KMS-11 (cell line): ENCODE measurements at regions not wholly inside any gene's neighbourhood (a gene's known extent, or its start where the extent isn't known, plus 50 kb on each side); places are given as distances from the start of the nearest gene placed in this dataset.

Experiments
- H2AFZ ChIP-seq: fragments of 200-600 bp; sonication (generic); 2 replicates; pipeline ENCODE4 v1.6.1; 2016; ENCODE audit warnings: antibody characterized with exemption, mixed run types, low read depth
- H3K27ac ChIP-seq: fragments of 200-600 bp; sonication (generic); 2 replicates; pipeline ENCODE4 v1.6.1; 2016; ENCODE audit warnings: mild to moderate bottlenecking, mixed run types
- H3K27me3 ChIP-seq: fragments of 200-600 bp; sonication (generic); 2 replicates; pipeline ENCODE4 v1.6.1; 2017; ENCODE audit warnings: mild to moderate bottlenecking, low read depth, mixed run types, moderate library complexity; ENCODE audit not compliant: insufficient read depth
- H3K36me3 ChIP-seq: fragments of 200-600 bp; sonication (generic); 2 replicates; pipeline ENCODE4 v1.6.1; 2017; ENCODE audit warnings: mild to moderate bottlenecking, mixed run types; ENCODE audit not compliant: insufficient read depth
- H3K4me1 ChIP-seq: fragments of 200-600 bp; sonication (generic); 2 replicates; pipeline ENCODE4 v1.6.1; 2016; ENCODE audit warnings: mild to moderate bottlenecking, low read depth, mixed run types; ENCODE audit not compliant: poor library complexity, severe bottlenecking
- H3K4me2 ChIP-seq: fragments of 200-600 bp; sonication (generic); 2 replicates; pipeline ENCODE4 v1.7.0; 2016; ENCODE audit warnings: mild to moderate bottlenecking, mixed run types
- H3K4me3 ChIP-seq: fragments of 200-600 bp; sonication (generic); IDR thresholded peaks from 2 replicates; pipeline ENCODE4 v1.6.1; 2017; ENCODE audit warnings: low read depth, low read length, mixed read lengths; ENCODE audit not compliant: insufficient read depth
- H3K79me2 ChIP-seq: fragments of 200-600 bp; sonication (generic); 2 replicates; pipeline ENCODE4 v1.6.1; 2016; ENCODE audit warnings: low read depth, mixed run types; ENCODE audit not compliant: insufficient read depth
- H3K9ac ChIP-seq: fragments of 200-600 bp; sonication (generic); 2 replicates; pipeline ENCODE4 v1.6.1; 2016; ENCODE audit warnings: mild to moderate bottlenecking, mixed run types
- H4K20me1 ChIP-seq: fragments of 200-600 bp; sonication (generic); 2 replicates; pipeline ENCODE4 v1.6.1; 2016; ENCODE audit warnings: mild to moderate bottlenecking, mixed run types; ENCODE audit not compliant: insufficient read depth
- TF ChIP-seq, protein P1 (sequence below): fragments of 200-600 bp; sonication (generic); conservative IDR thresholded peaks from 2 replicates; pipeline ENCODE4 v1.6.1; 2017; ENCODE audit warnings: low read depth, mild to moderate bottlenecking, antibody characterized with exemption, low read length, moderate library complexity, mixed read lengths

DNA sequence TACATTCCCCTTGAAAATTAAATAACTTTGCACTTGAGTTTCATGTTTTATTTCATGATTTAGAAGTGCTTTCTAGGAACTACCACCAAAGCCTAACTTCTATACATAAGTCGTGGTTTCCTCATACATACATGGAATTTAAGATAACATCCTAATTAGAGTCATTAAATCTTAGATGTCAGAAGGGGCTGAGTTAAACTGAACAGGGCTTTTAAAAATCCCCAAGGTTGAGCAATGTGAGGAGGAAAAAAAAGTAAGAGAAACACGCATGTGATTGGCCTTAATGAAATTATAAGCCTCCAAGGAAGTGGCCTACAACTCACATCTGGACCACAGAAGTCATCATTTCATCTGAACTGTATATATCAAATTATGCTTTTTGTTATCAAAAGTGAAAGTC lies 303.1 kb upstream of the SEMA6D start:
- no peak overlapping the region for H2AFZ ChIP-seq
- no peaks in the 10 kb centered on the region for H3K27me3 ChIP-seq

DNA sequence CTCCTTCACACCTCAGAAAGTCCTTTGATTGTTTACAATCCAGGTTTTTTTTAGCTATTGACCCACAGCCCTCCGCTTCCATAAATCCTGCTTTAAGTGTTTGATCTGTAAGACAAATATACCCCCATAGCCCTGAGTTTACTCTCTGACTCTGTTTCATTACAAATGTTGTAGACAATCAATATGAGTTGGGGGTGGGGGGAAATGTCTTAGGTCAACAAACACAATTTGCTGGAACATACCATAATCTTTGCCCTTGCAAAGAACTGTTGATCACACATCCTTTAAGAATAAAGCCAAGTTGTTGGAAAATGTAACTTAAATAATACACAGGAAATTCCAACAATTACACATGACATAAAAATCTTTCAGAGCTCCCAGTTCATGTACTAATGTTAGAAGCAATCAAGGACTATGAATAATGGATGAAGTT lies 301.8 kb upstream of the SEMA6D start:
- Histone ChIP-seq H3K27ac (no peak overlapping the region), H3K9ac (no peak overlapping the region)

More for the DNA sequence above, 303.1 kb upstream of the SEMA6D start:
- no peaks in the 10 kb centered on the region for H3K36me3 ChIP-seq
- no peak overlapping the region for H3K9ac ChIP-seq
- H3K27ac ChIP-seq: no peak overlapping the region
- no peaks in the 10 kb centered on the region for H3K4me1 ChIP-seq
- H4K20me1 ChIP-seq: no peaks in the 10 kb centered on the region
- no peak overlapping the region for H3K4me3 ChIP-seq
- H3K4me2 ChIP-seq: no peak overlapping the region
- no peaks in the 10 kb centered on the region for H3K79me2 ChIP-seq
- TF ChIP-seq, protein P1, sequence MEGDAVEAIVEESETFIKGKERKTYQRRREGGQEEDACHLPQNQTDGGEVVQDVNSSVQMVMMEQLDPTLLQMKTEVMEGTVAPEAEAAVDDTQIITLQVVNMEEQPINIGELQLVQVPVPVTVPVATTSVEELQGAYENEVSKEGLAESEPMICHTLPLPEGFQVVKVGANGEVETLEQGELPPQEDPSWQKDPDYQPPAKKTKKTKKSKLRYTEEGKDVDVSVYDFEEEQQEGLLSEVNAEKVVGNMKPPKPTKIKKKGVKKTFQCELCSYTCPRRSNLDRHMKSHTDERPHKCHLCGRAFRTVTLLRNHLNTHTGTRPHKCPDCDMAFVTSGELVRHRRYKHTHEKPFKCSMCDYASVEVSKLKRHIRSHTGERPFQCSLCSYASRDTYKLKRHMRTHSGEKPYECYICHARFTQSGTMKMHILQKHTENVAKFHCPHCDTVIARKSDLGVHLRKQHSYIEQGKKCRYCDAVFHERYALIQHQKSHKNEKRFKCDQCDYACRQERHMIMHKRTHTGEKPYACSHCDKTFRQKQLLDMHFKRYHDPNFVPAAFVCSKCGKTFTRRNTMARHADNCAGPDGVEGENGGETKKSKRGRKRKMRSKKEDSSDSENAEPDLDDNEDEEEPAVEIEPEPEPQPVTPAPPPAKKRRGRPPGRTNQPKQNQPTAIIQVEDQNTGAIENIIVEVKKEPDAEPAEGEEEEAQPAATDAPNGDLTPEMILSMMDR: no peak

DNA sequence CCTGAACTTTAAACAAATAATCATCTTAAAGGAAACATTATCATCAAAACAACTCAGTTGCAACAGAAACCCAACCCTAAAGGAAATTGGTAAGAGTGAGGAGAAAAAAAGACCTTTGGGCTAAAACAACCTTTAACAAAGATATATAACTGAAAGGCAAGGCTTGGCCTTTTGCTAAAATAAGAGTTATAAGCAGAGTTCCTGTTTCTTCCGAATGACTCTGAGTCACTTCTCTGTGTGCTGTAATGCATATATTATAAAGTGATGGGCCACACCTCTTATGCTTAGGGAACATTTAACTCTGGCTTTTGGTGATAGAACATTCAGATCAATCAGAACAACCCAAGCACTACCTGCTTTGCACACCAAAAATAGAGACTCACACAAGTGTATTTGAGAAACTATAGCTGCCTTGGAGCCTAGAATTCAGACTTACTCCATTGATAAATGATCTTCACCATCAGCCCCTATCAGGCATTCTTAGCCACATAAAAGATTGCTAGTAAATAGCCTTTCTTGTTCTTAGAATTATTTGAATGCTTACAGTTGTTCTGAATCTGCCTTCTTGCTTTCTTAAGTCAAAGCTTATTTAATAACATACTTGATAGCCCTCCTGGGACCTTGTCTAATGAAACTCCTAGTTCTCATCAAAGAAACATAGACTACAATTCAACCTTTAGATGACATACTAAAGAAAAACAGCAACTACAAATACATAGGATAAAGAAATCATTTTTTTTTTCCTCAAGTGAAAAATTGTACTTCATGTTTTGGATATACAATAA lies 294.2 kb upstream of the SEMA6D start:
- no peak overlapping the region for H2AFZ ChIP-seq
- H4K20me1 ChIP-seq: no peaks in the 10 kb centered on the region
- TF ChIP-seq, protein P1: no peak
- no peak overlapping the region for H3K4me3 ChIP-seq
- no peaks in the 10 kb centered on the region for H3K4me1 ChIP-seq
- no peak overlapping the region for H3K27ac ChIP-seq
- H3K9ac ChIP-seq: no peak overlapping the region
- no peaks in the 10 kb centered on the region for H3K27me3 ChIP-seq
- H3K79me2 ChIP-seq: no peaks in the 10 kb centered on the region
- H3K4me2 ChIP-seq: no peak overlapping the region
- H3K36me3 ChIP-seq: no peaks in the 10 kb centered on the region

More for the DNA sequence above, 301.8 kb upstream of the SEMA6D start:
- Histone ChIP-seq H3K4me1 (no peaks in the 10 kb centered on the region), H3K4me2 (no peak overlapping the region), H3K36me3 (no peaks in the 10 kb centered on the region), H3K4me3 (no peak overlapping the region), H4K20me1 (no peaks in the 10 kb centered on the region), H2AFZ (no peak overlapping the region), H3K27me3 (no peaks in the 10 kb centered on the region), H3K79me2 (no peaks in the 10 kb centered on the region)
- TF ChIP-seq, protein P1: no peak

DNA sequence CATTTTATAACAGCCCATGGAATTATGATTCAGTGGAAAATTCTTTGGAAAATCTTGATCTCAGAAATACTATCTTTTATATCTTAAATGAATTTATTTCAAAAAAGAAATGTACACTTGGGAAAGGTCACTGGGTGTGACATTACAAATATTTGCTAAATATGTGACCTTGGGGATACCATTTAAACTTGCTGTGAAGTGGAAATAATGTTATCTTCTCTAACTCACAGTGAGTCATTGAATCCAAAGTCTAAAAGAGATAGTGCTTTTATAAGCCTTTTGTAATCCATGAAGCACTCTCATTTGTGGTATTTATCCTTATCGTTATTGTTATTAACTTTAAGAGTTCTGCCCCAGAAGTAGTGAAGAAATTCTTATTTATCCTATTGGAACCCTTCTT lies 289.8 kb upstream of the SEMA6D start:
- Histone ChIP-seq H3K79me2 (no peaks in the 10 kb centered on the region), H3K4me3 (no peak overlapping the region), H3K27me3 (no peaks in the 10 kb centered on the region), H3K36me3 (no peaks in the 10 kb centered on the region), H3K27ac (no peak overlapping the region), H3K9ac (no peak overlapping the region), H3K4me2 (no peak overlapping the region), H2AFZ (no peak overlapping the region), H4K20me1 (no peaks in the 10 kb centered on the region), H3K4me1 (no peaks in the 10 kb centered on the region)
- TF ChIP-seq, protein P1: no peak
